Trophoblast cell (in vitro differentiated cells and primary cell): ENCODE measurements at regions not wholly inside any gene's neighbourhood (a gene's known extent, or its start where the extent isn't known, plus 50 kb on each side); places are given as distances from the start of the nearest gene placed in this dataset.

ENCODE experiments used
- DNase-seq, 2 donors: peaks; one replicate each; pipeline ENCODE4 v3.0.0-alpha.2; 2016
- H2AFZ ChIP-seq: 2 replicates; pipeline ENCODE4 v1.6.1; 2013; ENCODE audit warnings: low read length, moderate library complexity, mild to moderate bottlenecking; ENCODE audit not compliant: insufficient read depth, poor library complexity
- H2AK5ac ChIP-seq: 2 replicates; pipeline ENCODE4 v1.6.1; 2013; ENCODE audit warnings: mild to moderate bottlenecking, low read length
- H2BK120ac ChIP-seq: 2 replicates; pipeline ENCODE4 v1.6.1; 2013; ENCODE audit warnings: low read length, mild to moderate bottlenecking, moderate library complexity; ENCODE audit not compliant: insufficient read depth, poor library complexity
- H2BK12ac ChIP-seq: 2 replicates; pipeline ENCODE4 v1.6.1; 2013; ENCODE audit warnings: mild to moderate bottlenecking, low read length, moderate library complexity
- H2BK5ac ChIP-seq: 2 replicates; pipeline ENCODE4 v1.6.1; 2013; ENCODE audit warnings: low read length, low read depth, moderate library complexity, mild to moderate bottlenecking; ENCODE audit not compliant: poor library complexity
- H3K14ac ChIP-seq: 2 replicates; pipeline ENCODE4 v1.6.1; 2013; ENCODE audit warnings: mild to moderate bottlenecking, low read length
- H3K18ac ChIP-seq: 2 replicates; pipeline ENCODE4 v1.6.1; 2013; ENCODE audit warnings: mild to moderate bottlenecking, low read length
- H3K23ac ChIP-seq: 2 replicates; pipeline ENCODE4 v1.6.1; 2013; ENCODE audit warnings: low read length
- H3K27ac ChIP-seq: 2 replicates; pipeline ENCODE4 v1.5.1; 2013; ENCODE audit warnings: low read depth, mild to moderate bottlenecking, inconsistent platforms, low read length, moderate library complexity
- H3K27me3 ChIP-seq: 2 replicates; pipeline ENCODE4 v1.6.1; 2013; ENCODE audit warnings: inconsistent platforms, mild to moderate bottlenecking, low read length, moderate library complexity; ENCODE audit not compliant: insufficient read depth
- H3K36me3 ChIP-seq, 2 experiments: 1 replicate in 1 of 2; 2 replicates in 1 of 2; pipeline ENCODE4 v1.6.1; 2013; ENCODE audit warnings: low read length in 2 of 2, mild to moderate bottlenecking in 2 of 2, moderate library complexity in 1 of 2; ENCODE audit not compliant: insufficient read depth in 2 of 2, control insufficient read depth in 1 of 2
- H3K4ac ChIP-seq: 2 replicates; pipeline ENCODE4 v1.6.1; 2013; ENCODE audit warnings: low read depth, mild to moderate bottlenecking, low read length, moderate library complexity
- H3K4me1 ChIP-seq, 2 experiments: 1 replicate in 1 of 2; 2 replicates in 1 of 2; pipeline ENCODE4 v1.6.1; 2013; ENCODE audit warnings: low read length in 2 of 2, mild to moderate bottlenecking in 2 of 2, moderate library complexity in 1 of 2; ENCODE audit not compliant: insufficient read depth in 2 of 2, control insufficient read depth in 1 of 2
- H3K4me2 ChIP-seq: 2 replicates; pipeline ENCODE4 v1.6.1; 2013; ENCODE audit warnings: inconsistent platforms, mild to moderate bottlenecking, low read length, moderate library complexity
- H3K4me3 ChIP-seq: 2 replicates; pipeline ENCODE4 v1.5.1; 2013; ENCODE audit warnings: mild to moderate bottlenecking, low read depth, low read length, inconsistent platforms
- H3K79me1 ChIP-seq: one replicate; pipeline ENCODE4 v1.6.1; 2013; ENCODE audit warnings: low read length
- H3K79me2 ChIP-seq: 2 replicates; pipeline ENCODE4 v1.6.1; 2013; ENCODE audit warnings: low read length, mild to moderate bottlenecking; ENCODE audit not compliant: control insufficient read depth, insufficient read depth, poor library complexity
- H3K9ac ChIP-seq: 2 replicates; pipeline ENCODE4 v1.6.1; 2013; ENCODE audit warnings: mild to moderate bottlenecking, low read length
- H3K9me3 ChIP-seq: 2 replicates; pipeline ENCODE4 v1.6.1; 2013; ENCODE audit warnings: low read depth, mild to moderate bottlenecking, control low read depth, inconsistent platforms, low read length; ENCODE audit not compliant: insufficient read depth
- H4K12ac ChIP-seq: 2 replicates; pipeline ENCODE4 v1.6.1; 2013; ENCODE audit warnings: low read depth, mild to moderate bottlenecking, low read length, moderate library complexity
- H4K8ac ChIP-seq: 2 replicates; pipeline ENCODE4 v1.6.1; 2013; ENCODE audit warnings: low read depth, mild to moderate bottlenecking, low read length, moderate library complexity
- H4K91ac ChIP-seq: one replicate; pipeline ENCODE4 v1.6.1; 2013; ENCODE audit warnings: low read depth, mild to moderate bottlenecking, low read length, moderate library complexity
- WGBS: extraction: QIAGEN DNeasy Blood & Tissue Kit; methylation state at CpG from one replicate; pipeline ENCODE4 v1.1.7; 2013; ENCODE audit warnings: missing lambda C conversion rate; ENCODE audit not compliant: insufficient read length, insufficient coverage; ENCODE audit errors: extremely low coverage; 5-methylcytosine and 5-hydroxymethylcytosine counted together

GRCh38 chr6:68238097-68238601, 396.9 kb upstream of the ADGRB3 start:
- Histone ChIP-seq H3K9ac (no peak overlapping the region), H3K9me3 (no peaks in the 10 kb centered on the region), H3K4me3 (no peak overlapping the region), H2AFZ (no peak overlapping the region), H3K14ac (no peak overlapping the region), H3K4ac (no peak overlapping the region), H2BK12ac (no peak overlapping the region), H3K36me3 (no peaks in the 10 kb centered on the region), H4K8ac (no peak overlapping the region), H3K79me1 (no peaks in the 10 kb centered on the region), H3K27ac (no peak overlapping the region), H4K12ac (no peak overlapping the region), H4K91ac (no peak overlapping the region), H3K4me1 (no peaks in the 10 kb centered on the region), H3K18ac (no peak overlapping the region), H3K23ac (no peak overlapping the region), H3K4me2 (no peak overlapping the region), H2BK5ac (no peak overlapping the region), H2BK120ac (no peak overlapping the region), H3K79me2 (no peaks in the 10 kb centered on the region), H3K27me3 (no peaks in the 10 kb centered on the region), H2AK5ac (no peak overlapping the region)
- no peak for DNase-seq
- no CpG with 5 or more reads among the region's 1 CpG for WGBS

- no CpG with 5 or more reads among the region's 6 CpGs for WGBS
These were observed 397.9 kb upstream of the ADGRB3 start for GRCh38 chr6:68237205-68237604.

DNA sequence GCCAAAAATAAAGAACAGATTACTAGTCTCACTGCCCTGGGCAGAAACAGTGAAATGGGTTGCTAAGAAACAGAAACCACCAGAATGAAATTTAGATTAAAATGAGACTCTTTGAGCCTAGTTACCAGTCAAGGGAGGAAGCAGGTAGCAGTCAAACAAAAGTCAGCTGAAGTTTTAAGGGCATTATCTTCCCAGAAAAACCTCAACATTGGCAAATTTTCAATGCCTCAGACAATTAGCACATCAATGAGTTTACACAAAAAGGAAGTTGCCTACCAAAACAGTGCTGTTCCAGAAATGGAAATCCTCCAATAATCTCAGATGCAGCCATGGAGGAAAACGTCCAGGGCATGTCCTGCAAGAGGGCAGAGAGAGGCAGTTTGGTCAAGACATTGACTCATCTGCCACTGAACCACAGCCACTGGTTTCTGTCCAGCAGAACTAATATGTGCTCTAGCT, 399.7 kb upstream of the ADGRB3 start:
- no peak overlapping the region for H3K18ac ChIP-seq
- H2BK12ac ChIP-seq = no peak overlapping the region
- H3K79me2 ChIP-seq = no peaks in the 10 kb centered on the region
- H4K8ac ChIP-seq = no peak overlapping the region
- H3K27me3 ChIP-seq = no peaks in the 10 kb centered on the region
- no peak overlapping the region for H2AK5ac ChIP-seq
- no peak overlapping the region for H2BK120ac ChIP-seq
- H4K12ac ChIP-seq = no peak overlapping the region
- H3K79me1 ChIP-seq = no peaks in the 10 kb centered on the region
- no peaks in the 10 kb centered on the region for H3K4me1 ChIP-seq
- no peak overlapping the region for H3K9ac ChIP-seq
- no peaks in the 10 kb centered on the region for H3K9me3 ChIP-seq
- H2BK5ac ChIP-seq = no peak overlapping the region
- H3K4me3 ChIP-seq = no peak overlapping the region
- no CpG with 5 or more reads among the region's 1 CpG for WGBS
- H4K91ac ChIP-seq = no peak overlapping the region
- no peaks in the 10 kb centered on the region for H3K36me3 ChIP-seq
- no peak overlapping the region for H3K23ac ChIP-seq
- DNase-seq = no peak
- H2AFZ ChIP-seq = no peak overlapping the region
- H3K27ac ChIP-seq = no peak overlapping the region
- H3K14ac ChIP-seq = no peak overlapping the region
- no peak overlapping the region for H3K4ac ChIP-seq
- no peak overlapping the region for H3K4me2 ChIP-seq

More at GRCh38 chr6:68237205-68237604, 397.9 kb upstream of the ADGRB3 start:
- Histone ChIP-seq H3K27ac (no peak overlapping the region), H3K4me3 (no peak overlapping the region), H2BK12ac (no peak overlapping the region), H3K23ac (no peak overlapping the region), H2BK5ac (no peak overlapping the region), H3K79me1 (no peaks in the 10 kb centered on the region), H3K4me1 (no peaks in the 10 kb centered on the region), H4K8ac (no peak overlapping the region), H2BK120ac (no peak overlapping the region), H4K91ac (no peak overlapping the region), H3K36me3 (no peaks in the 10 kb centered on the region), H3K4me2 (no peak overlapping the region), H3K9me3 (no peaks in the 10 kb centered on the region), H2AK5ac (no peak overlapping the region), H3K14ac (no peak overlapping the region), H3K9ac (no peak overlapping the region), H3K27me3 (no peaks in the 10 kb centered on the region), H3K18ac (no peak overlapping the region), H4K12ac (no peak overlapping the region), H3K4ac (no peak overlapping the region), H2AFZ (no peak overlapping the region), H3K79me2 (no peaks in the 10 kb centered on the region)
- DNase-seq = no peak

GRCh38 chr6:68233623-68234022, 401.5 kb upstream of the ADGRB3 start:
- Histone ChIP-seq H2AK5ac (no peak overlapping the region), H3K18ac (no peak overlapping the region), H3K9ac (no peak overlapping the region), H4K91ac (no peak overlapping the region), H3K14ac (no peak overlapping the region), H2BK120ac (no peak overlapping the region), H2AFZ (no peak overlapping the region), H3K36me3 (no peaks in the 10 kb centered on the region), H3K9me3 (no peaks in the 10 kb centered on the region), H3K4me1 (no peaks in the 10 kb centered on the region), H3K4ac (no peak overlapping the region), H3K27ac (no peak overlapping the region), H3K4me2 (no peak overlapping the region), H3K23ac (no peak overlapping the region), H2BK12ac (no peak overlapping the region), H2BK5ac (no peak overlapping the region), H3K27me3 (no peaks in the 10 kb centered on the region), H3K4me3 (no peak overlapping the region), H3K79me1 (no peaks in the 10 kb centered on the region), H4K8ac (no peak overlapping the region), H3K79me2 (no peaks in the 10 kb centered on the region), H4K12ac (no peak overlapping the region)
- no CpG with 5 or more reads among the region's 2 CpGs for WGBS
- no peak for DNase-seq
